ENCODE measurements at regions not wholly inside any gene's neighbourhood (a gene's known extent, or its start where the extent isn't known, plus 50 kb on each side); places are given as distances from the start of the nearest gene placed in this dataset.
"Not testable (repeated sequence)": the region's sequence is repeated elsewhere in the genome, so short reads cannot be mapped to it uniquely, and the experiment has no call there.

DNA sequence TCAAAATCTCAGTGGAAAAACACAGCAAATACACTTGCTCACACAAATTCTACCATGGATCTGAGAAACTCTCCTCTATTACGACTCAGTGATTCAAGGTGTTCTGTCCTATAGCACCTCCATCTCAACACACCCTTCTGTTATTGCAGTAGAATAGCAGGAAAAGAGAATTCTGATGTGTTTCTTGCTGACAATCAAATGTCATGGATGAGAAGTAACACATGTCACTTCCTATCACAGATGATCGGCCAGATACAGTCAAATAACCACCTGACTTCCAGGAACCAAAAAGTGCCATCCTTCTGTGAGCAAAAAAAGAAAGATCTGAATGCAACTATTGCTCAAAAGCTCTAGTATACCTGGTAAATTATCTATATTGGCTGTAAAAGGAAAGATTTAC, 734.2 kb upstream of the GBE1 start:
- no peak for DNase-seq

DNA sequence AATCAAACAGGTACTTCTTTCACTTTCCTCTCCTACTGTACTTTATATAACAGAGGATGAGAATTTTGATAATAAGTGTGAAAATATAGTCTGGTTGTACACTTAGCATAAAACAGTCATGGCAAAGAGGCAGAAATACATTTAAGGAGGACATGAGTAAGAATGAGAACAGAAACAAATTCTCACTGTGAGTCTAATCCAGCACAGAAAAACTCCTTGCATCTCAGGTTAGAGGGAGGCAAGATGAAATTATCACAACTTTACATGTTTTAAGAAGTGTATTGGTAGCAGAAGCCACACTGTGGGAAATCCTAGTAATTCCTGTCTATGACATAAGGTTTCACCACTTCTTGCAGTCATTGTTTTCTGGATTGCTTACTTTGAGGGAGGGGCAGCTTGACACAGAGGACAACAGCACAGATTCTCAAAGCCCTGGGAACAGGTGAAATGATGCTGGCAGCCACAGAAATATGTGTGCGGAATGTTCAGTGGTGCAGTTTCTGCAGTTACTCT, 733.6 kb upstream of the GBE1 start:
- no peak for DNase-seq

DNA sequence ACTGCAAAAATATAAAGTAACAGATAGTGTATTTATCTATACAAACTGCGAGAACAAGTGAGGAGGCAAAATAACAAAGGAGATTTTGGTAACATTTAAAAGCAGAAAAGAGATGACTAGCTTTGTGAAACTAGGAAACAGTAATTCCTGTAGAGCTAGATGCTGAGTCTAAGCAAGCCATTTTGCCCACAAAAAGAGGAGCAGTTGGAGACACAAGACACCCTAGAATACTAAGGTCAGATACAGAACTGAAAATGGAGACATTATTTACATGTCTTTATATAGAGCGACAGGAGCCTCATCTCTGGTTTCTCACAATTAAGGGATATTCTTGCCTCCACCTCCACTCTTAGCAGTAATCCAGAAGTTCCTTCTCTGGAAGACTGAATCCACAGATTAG, 732.4 kb upstream of the GBE1 start:
- no peak for DNase-seq

DNA sequence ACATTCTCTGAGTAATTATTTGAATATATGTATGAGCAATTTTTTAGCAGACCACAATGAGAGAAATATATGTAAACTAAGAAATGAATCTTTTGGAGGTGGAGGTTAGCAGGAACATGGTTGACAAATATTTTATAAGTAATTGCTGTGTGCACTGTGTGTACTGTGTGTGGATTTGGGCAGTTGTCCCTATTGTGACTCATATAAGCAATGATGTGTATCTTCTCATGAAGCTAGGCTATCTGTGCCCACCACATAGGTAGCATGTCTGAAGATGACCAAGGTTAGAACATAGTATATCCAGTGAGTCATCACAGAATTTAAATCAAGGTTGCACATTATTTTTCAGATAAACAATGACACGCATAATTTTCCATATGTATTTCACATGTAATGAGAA, 713.9 kb upstream of the GBE1 start:
- DNase-seq: no peak

DNA sequence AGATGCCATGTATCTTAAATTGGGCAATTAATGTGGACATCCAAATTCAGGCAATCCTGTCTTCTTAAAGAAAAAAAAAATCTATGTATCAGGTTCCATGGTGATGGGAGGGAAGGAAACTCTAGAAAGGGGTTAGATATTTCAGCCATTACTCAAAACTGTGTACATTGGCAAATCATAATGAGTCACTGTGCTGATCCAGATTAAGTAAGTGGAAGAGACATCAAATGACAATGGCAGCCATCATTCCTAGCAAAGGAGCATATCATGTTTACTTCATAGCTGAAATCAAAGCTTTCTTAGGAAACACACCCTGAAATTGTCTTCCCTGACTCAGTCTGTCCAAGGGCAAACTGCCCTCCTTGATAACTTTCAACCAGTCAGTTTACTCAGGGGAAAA, 713.3 kb upstream of the GBE1 start:
- no peak for DNase-seq

DNA sequence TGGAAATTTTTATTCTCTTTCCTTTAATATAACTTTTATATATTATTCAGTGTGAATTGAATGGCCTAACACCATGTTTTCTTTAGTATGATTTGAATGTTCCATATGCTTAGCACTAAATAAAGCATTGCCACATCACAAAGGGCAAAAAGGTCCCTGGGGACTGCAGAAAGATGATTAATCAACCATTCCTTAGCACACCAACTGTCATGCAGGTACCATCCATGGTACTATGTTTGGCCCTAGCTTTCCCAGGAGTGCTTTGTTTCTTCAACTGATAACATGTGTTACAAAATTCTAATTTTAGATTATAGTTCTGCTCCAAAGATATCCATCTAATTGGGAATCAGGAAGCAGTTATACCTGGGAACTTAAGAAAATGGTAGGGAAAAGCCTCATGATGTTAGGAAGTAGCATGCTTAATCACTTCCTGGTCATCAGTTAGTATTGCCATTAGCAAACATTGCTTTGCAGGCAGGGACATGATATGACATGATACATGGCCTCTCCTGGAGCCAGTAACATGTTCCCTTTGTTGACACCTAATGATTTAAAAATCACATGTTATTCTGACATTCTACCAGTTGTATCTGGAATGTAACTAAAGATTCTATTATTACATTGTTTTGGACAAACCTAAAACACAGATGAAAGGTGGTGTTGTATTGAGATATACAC, 712.6 kb upstream of the GBE1 start:
- no peak for DNase-seq

DNA sequence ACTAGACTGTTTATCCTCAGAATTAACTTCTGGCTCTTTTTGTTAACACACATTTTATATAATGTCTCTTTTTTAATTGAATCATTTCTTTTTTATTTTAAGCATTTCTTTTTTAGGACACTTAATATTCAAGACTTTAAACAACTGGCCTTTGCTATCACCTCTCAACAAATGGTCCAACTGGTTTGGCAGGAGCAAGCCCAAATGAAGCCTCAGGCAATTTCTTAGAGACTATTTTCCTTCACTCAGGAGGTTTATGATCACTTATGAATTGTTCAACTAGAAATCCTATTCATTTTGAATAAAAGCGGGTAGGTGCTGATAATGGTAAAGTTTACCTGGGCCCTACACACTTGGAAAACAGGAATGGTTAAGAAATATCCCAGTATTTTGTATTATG, 705.6 kb upstream of the GBE1 start:
- no peak for DNase-seq

DNA sequence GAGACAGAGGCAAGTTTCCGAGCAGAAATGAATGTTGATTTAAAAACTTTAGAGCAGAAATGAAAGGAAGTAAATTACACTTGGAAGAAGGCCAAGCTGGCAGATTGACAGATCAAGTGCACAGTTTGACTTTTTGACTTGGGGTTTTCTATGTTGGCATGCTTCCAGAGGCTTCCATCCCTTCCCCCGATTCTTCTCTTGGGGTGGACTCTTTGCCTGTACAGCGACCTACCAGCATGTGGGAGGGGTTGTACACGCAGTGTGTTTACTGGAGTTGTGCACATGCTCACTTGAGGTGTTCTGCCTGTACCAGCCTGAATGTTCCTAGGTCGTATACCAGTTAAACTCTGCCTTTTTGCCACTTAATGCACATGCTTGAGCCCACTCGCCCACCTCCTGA, 701.5 kb upstream of the GBE1 start:
- DNase-seq: no peak

DNA sequence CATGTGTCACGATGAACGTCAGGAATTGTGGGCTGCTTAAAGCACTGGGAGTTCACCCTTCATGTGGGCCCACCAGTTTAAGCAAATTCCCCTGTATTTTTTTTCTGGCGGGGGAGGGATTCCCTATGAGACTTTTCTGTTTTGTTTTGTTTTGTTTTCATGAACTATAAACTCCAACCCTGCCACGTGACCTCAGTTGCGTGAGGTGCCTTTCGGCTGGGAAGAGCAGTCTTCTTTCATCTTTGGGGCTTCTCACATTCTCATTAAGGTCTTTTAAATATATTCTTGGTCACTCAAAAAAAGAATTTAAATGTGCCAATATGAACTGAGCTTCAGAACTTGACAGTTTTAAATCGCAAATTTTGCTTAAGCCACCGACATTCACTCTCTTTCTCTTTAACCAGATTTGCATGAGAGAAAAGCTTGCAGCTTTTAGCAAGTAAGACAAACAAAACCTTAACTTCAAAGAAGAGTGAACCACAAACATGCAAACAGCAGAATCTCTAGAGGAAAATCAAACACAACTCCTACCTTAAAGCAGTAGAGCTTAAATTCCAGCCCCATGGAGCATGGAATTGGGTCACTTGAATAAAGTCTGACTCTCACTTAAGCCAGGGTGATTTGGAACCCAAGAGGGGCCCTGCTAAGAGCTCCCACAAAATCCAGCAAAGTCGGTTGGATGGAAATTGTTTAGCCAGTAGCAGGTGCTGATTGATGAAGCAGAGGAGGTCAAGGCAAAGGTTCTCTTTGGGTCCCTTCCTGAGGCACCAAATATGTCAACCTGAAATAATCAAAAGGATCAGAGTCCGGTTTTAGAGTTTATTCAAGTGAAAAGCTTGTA, 699.8 kb upstream of the GBE1 start:
- no peak for DNase-seq

DNA sequence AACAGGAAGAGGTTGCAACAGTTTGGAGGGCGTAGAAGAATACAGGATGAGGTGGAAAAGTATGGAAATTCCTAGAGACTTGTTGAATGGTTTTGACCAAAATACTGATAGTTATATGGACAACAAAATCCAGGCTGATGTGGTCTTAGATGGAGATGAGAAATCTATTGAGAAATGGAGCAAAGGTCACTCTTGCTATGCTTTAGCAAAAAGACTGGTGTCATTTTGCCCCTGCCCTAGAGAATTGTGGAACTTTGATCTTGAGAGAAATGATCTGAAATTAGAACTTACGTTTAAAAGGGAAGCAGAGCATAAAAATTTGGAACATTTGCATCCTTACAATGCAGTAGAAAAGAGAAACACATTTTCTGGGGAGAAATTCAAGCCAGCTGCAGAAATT, 686.9 kb upstream of the GBE1 start:
- DNase-seq: no peak

DNA sequence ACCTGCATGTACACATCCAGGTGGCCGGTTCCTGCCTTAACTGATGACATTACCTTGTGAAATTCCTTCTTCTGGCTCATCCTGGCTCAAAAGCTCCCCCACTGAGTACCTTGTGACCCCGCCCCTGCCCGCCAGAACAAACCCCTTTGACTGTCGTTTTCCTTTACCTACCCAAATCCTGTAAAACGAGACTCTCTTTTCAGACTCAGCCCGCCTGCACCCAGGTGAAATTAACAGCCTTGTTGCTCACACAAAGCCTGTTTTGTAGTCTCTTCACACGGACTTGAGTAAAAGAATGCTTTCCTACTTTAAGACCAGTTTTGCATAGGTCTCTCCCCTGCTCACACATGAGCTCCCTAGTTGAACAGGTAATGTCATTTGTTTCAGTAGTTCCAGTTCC, 667.4 kb upstream of the GBE1 start:
- not testable (repeated sequence) for DNase-seq

DNA sequence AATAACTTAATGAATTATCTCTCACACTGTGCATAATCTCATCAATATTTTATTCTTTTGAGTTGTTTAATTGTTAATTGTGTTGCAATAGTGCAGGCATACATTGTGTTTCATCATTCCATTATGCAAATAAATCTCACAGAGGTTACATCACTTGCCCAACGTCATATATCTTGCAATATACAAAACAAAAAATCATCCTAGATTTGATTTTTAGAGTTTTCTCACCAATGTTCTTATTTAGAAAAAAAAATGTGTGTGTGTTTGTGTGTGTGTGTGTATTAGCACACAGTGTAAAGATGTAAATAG, 662.5 kb upstream of the GBE1 start:
- DNase-seq: no peak

DNA sequence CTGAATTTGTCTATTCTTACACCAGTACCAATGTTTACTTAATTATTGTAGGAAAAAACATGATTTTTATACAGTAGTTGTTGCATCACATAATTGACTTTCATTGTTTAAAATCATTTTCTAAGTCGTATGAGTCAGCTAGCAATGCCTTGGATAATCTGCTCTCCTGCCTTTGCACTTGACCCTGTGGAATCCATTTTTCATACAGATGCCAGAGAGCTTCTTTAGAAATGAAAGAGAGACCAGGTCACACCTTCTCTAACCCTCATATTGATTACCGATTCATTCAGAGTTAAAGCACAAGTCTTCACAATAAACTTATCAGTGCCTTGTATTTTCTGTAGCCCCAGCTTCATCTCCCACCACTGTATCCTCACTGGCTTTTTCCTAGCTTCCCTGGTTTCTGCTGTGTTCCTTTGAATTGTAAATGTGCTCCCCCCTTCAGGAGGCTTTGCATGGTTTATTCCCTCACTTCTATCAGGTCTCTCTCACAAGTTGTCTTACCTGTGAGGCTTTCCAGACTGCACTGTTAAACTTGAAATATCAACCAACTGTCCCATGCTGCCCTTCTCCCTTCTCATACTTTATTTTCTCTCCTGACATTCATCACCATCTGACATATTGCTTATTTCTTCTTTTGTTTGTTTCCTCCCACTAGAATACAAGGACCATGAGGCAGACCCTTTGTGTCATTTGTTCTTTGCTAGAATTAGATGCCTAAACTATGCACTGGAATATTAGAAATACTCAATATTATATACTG, 662.0 kb upstream of the GBE1 start:
- no peak for DNase-seq

DNA sequence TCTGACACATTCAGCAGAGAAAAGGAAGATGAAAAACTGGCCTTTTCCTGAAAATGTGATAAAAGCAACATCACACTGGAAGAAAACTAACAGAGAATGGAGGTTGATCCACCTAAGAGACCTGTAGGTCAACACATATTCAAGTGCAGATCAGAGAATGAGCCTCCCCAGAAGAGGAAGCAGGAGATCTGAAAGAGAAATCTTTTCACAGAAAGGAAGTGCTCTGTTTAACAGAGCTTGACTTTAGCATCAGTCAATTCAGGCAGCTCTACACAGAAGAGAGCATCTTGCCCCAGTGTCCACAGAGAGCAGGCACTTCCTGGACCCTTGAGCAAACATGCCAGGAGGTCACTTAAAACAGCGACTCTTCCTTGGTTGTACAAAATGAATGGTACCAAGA, 655.4 kb upstream of the GBE1 start:
- no peak for DNase-seq

DNA sequence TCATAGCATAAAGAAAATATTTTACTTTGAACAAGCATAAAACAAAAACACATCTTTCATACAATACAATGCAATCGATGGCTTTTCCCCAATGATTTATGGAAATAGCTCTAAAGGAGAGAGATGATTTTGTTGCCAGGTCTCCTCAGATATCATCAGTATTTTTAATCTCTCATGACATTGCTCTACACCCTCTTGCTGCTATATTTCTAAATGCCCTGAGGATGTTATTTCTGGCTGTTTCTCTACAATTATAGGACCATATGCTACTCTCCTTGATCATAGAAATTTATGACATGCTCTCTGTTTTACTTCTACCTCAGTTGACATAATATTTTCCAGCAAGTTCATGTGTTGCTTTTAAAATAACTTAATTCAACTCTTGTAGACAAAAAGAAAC, 654.9 kb upstream of the GBE1 start:
- DNase-seq: no peak

DNA sequence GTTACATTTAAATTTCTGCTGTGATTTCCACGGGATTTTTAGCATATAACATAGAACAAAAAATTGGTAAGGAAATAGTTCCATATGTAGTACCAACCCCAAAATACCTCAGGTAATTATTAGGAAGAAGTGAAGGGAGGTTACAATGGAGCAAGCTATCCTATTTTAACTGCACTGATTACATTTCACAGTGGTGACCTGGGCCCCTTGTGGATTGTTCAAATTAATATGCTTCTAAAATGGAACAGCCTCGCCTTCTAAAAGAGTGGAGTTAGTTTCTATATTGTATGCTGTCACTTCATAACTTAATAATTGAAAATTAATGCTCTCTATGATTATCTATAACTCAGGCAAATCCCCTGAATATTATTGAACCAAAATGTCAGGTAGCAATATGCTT, 651.7 kb upstream of the GBE1 start:
- no peak for DNase-seq

DNA sequence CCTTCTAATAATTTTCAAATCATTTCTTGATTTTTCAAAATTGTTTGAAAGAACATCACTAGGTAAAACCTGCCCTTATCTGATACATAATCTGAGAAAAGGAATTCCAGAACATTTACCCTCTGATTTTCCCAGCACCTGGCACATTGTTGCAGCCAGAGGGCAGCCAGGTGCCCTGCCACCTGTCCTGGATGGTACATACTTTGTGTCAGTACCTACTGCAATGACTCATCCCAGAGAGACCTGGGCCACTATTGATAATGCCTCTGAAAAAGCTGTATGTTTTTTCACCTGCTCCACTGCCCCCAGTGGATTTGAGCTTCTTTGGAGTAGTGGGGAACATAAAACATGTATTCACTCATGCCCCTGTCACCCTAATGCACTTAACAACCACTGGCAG, 648.9 kb upstream of the GBE1 start:
- no peak for DNase-seq

DNA sequence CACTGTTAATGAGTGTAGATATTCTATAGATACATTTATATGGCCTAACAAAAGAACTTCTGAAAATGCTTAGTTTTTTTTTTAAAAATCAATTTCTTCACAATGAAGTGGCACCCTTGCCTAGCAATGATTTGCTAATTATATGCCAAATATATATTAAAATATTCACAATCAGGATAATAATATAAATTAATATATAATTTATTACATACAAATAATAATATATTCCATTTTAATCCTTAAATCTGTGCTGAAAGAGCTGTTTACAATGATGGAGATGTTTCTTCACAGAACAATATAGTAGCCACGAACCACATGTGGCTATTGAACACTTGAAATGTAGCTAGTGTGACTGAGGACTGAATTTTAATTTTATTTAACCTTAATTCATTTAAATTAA, 648.4 kb upstream of the GBE1 start:
- DNase-seq: no peak

DNA sequence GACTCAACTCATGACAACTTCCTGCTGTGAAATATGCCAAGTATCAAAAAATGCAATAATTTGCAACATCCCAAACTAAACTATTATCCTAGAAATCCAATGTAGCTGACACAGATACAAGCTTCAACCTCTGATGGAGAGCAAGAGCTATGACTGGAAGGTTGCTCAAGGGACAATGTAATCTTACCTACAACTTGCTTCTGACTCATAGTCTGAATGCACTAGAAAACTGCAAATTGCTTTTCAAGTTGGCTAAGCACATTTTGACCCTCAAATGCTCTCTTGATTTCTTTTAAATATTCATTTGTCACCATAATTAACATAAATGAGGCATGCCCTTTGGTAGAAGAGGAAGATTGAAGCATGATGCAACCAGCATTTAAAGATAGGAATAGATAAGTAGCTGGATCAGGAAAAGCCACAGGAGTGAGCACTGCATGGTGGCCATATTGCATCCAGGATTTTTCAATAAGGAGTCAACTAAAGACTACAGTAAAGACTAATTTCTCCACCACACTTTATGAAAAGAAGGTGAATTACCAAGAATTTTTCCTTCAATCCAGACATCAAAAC, 630.8 kb upstream of the GBE1 start:
- DNase-seq: no peak

DNA sequence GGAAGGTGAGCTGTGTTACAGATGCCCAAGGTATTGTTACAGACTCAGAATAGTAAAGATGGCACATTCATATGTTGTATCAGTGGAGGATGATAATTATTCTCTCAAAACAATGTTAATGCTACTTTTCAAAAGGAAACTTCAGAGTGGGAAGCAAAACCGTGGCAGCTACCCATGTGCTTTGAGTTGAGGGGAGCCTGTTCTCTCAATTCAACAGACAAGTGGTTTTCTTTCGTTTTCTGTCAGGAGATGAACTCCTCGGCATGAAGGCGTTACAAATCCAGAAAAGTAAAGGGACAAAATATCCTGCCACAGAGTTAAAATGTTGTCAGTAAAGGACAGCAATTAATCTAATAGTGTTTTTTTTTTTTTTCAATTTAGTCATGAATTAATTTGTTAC, 629.4 kb upstream of the GBE1 start:
- DNase-seq: no peak

DNA sequence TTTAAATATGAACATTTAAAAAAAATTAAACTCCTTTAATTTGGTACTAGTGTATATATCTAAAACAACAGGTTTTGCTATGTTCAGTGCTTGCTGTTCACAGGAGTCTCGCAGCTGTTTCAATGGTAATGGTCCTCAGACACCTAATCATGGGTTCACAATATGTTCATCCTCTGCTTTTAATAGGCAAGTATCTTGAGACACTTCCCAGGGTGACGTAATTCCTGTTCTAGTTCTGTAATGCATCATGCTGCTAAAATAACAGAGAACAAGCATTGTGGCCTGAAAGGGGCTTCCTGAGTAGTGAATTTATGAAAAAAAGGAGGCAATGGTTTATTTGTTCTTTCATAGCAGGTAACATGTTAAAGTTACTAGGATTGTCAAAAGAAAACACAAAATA, 625.2 kb upstream of the GBE1 start:
- no peak for DNase-seq

DNA sequence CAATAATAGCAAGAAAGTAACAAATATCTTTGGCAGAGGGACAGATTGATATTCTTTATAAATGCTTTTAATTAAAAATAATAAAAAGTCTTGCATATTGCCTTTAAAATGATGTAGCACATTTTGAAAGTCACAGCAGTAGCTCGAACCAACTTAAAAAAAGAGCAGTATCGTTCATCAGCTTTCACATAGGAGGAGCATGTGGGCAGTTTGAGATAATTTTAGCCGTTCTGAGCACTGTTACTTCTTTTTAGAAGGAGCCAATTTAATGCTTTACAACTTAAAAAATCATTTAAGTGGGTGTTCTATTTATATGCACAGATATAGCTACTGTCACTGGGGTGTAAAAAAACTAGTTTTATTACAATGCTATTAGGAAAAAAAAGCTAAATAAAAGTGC, 622.7 kb upstream of the GBE1 start:
- DNase-seq: no peak

DNA sequence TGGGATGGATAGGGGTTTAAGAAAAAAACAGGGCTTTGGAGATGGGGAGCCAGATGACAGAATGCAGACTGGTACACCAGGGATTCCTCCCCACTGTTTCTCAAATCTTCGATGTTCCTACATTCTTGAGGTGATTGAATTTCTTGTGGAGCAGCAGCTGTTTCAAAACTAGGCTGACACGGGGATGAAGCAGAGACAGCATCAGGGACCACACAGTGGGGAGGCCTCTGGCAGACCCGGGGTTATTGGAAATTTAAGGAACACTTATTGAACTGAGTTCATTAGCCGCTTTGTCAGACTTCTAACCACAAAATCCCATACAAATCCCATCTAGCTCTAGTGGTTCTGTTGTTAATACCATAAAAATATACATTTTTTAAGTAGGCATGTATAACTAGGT, 621.4 kb upstream of the GBE1 start:
- no peak for DNase-seq

DNA sequence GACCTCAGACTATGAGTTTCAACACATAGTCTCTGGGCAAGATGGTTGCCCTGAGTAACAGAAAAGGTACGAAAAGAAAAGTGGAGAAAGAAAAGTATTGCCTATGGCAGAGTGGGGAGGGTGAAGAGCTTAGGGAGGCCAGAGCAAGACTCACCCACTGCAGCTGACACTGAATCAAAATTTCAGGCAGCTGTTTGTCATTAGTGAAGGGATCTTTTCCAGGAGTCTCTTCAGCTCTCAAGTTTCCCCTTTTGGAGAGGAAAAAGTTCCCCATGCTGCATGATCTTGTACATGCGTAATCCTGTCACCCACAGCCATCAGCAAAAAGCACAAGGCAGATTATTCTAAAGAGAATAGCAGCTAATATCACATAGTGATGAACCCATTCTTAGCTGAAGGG, 616.9 kb upstream of the GBE1 start:
- no peak for DNase-seq

Measured in stimulated activated CD4-positive, alpha-beta T cell treated with anti-CD3 and anti-CD28 coated beads, Interleukin-4, amount 100 ng/mL, for 1 hour (primary cell).